ENCODE measurements at regions not wholly inside any gene's neighbourhood (a gene's known extent, or its start where the extent isn't known, plus 50 kb on each side); places are given as distances from the start of the nearest gene placed in this dataset.

GRCh38 chr9:118177241-118177640 is 473.0 kb downstream of the TLR4 start (continued):
- no peak for TF ChIP-seq ZNF645 (tag by site-specific recombination; IDR thresholded peaks at IDR 0.05)
- TF ChIP-seq ZNF747 (tag by site-specific recombination; IDR thresholded peaks at IDR 0.05) = no peak
- TF ChIP-seq ZNF19 (tag by site-specific recombination; IDR thresholded peaks at IDR 0.05; ENCODE audit: low read depth) = no peak
- TF ChIP-seq ZNF610 (tag by site-specific recombination; IDR thresholded peaks at IDR 0.05; ENCODE audit: borderline replicate concordance) = no peak
- TF ChIP-seq EGR2 (tag by site-specific recombination; IDR thresholded peaks at IDR 0.05; ENCODE audit: low read depth) = no peak

GRCh38 chr9:118183576-118183975 is 479.4 kb downstream of the TLR4 start:
- no peak overlapping the region for H3K4me3 ChIP-seq (ENCODE audit: low read depth, low read length)
- no peak for TF ChIP-seq ZBTB44 (tag by site-specific recombination; IDR thresholded peaks at IDR 0.05)
- TF ChIP-seq ZNF292 (tag by site-specific recombination; IDR thresholded peaks at IDR 0.05; ENCODE audit: borderline replicate concordance, low read depth) = no peak
- no peak for TF ChIP-seq ZNF658 (tag by site-specific recombination; IDR thresholded peaks at IDR 0.05)
- no peak for TF ChIP-seq OVOL3 (tag by site-specific recombination; IDR thresholded peaks at IDR 0.05)
- TF ChIP-seq ZBTB26 (tag by site-specific recombination; optimal IDR thresholded peaks at IDR 0.05) = no peak
- TF ChIP-seq YY1 (tag by site-specific recombination; IDR thresholded peaks at IDR 0.05) = no peak
- no peak for TF ChIP-seq ZNF654 (tag by site-specific recombination; IDR thresholded peaks at IDR 0.05; ENCODE audit: low read depth)
- no peak for TF ChIP-seq WT1 (tag by site-specific recombination; IDR thresholded peaks at IDR 0.05)
- TF ChIP-seq ZNF677 (tag by site-specific recombination; IDR thresholded peaks at IDR 0.05) = no peak
- no peak for TF ChIP-seq ZBTB6 (tag by site-specific recombination; IDR thresholded peaks at IDR 0.05)
- H3K36me3 ChIP-seq (ENCODE audit: control insufficient read depth in 2 of 2, insufficient read depth in 1 of 2, low read length in 2 of 2) = no peaks in the 10 kb centered on the region
- H3K4me1 ChIP-seq (ENCODE audit: control insufficient read depth, insufficient read depth, low read length) = no peaks in the 10 kb centered on the region
- CTCF ChIA-PET = no interaction called here
- no peaks in the 10 kb centered on the region for H3K9me3 ChIP-seq (ENCODE audit: control insufficient read depth, insufficient read depth, low read depth, low read length)
- POLR2A ChIA-PET = no interaction called here
- no peak overlapping the region for H3K27ac ChIP-seq (ENCODE audit: extremely low read depth, low read depth, low read length)

GRCh38 chr9:118187408-118187807 is 483.2 kb downstream of the TLR4 start:
- POLR2A ChIA-PET = no interaction called here
- H3K36me3 ChIP-seq (ENCODE audit: control insufficient read depth in 2 of 2, insufficient read depth in 1 of 2, low read length in 2 of 2) = no peaks in the 10 kb centered on the region
- no peaks in the 10 kb centered on the region for H3K9me3 ChIP-seq (ENCODE audit: control insufficient read depth, insufficient read depth, low read depth, low read length)
- no peak overlapping the region for H3K27ac ChIP-seq (ENCODE audit: extremely low read depth, low read depth, low read length)
- no peak overlapping the region for H3K4me3 ChIP-seq (ENCODE audit: low read depth, low read length)
- H3K4me1 ChIP-seq (ENCODE audit: control insufficient read depth, insufficient read depth, low read length) = no peaks in the 10 kb centered on the region
- CTCF ChIA-PET = interaction anchor here (0.6 kb wide), 2 partner anchors 1259 to 1311 kb away, joined by 3 read pairs; no protein-coding TSS in a partner anchor
- TF ChIP-seq MEIS1 (CRISPR knock-in tag; IDR thresholded peaks at IDR 0.05; ENCODE audit: borderline replicate concordance) (no peak), PRDM10 (tag by site-specific recombination; IDR thresholded peaks at IDR 0.05) (no peak), GLIS1 (tag by site-specific recombination; IDR thresholded peaks at IDR 0.05) (no peak), ZNF654 (tag by site-specific recombination; IDR thresholded peaks at IDR 0.05; ENCODE audit: low read depth) (no peak), ZNF350 (tag by site-specific recombination; IDR thresholded peaks at IDR 0.05) (no peak), ZNF16 (tag by site-specific recombination; IDR thresholded peaks at IDR 0.05; ENCODE audit: low read depth) (no peak), ZNF121 (tag by site-specific recombination; IDR thresholded peaks at IDR 0.05) (no peak), ZNF23 (tag by site-specific recombination; IDR thresholded peaks at IDR 0.05; ENCODE audit: borderline replicate concordance) (no peak), ZNF169 (tag by site-specific recombination; IDR thresholded peaks at IDR 0.05) (no peak)

Data from HEK293 (cell line).